NOMO-1 treated with dmso at 0.1 percent for 144 hours (cell line): ENCODE measurements at regions not wholly inside any gene's neighbourhood (a gene's known extent, or its start where the extent isn't known, plus 50 kb on each side); places are given as distances from the start of the nearest gene placed in this dataset.
"Not testable (repeated sequence)": the region's sequence is repeated elsewhere in the genome, so short reads cannot be mapped to it uniquely, and the experiment has no call there.

Source experiments
- DNase-seq: peaks from one replicate; lab custom pipeline; 2025; ENCODE audit not compliant: unreplicated experiment; lab: John Stamatoyannopoulos, UW

GRCh38 chr3:56957522-56957921 is 102.9 kb upstream of the SPATA12 start:
- DNase-seq: no peak

GRCh38 chr3:56956906-56957305 is 103.6 kb upstream of the SPATA12 start:
- DNase-seq: no peak

- no peak for DNase-seq
These were observed 104.9 kb upstream of the SPATA12 start for GRCh38 chr3:56955492-56956111.

GRCh38 chr3:56954125-56954524 is 106.3 kb upstream of the SPATA12 start:
- no peak for DNase-seq

- DNase-seq: no peak
These were observed 107.6 kb upstream of the SPATA12 start for GRCh38 chr3:56952846-56953245.

GRCh38 chr3:56952061-56952460 is 108.4 kb upstream of the SPATA12 start:
- no peak for DNase-seq

- no peak for DNase-seq
These were observed 109.1 kb upstream of the SPATA12 start for GRCh38 chr3:56951366-56951765.

GRCh38 chr3:56945378-56945777 is 115.1 kb upstream of the SPATA12 start:
- not testable (repeated sequence) for DNase-seq

- no peak for DNase-seq
These were observed 117.9 kb upstream of the SPATA12 start for GRCh38 chr3:56942523-56942922.

- no peak for DNase-seq
These were observed 119.5 kb upstream of the SPATA12 start for GRCh38 chr3:56940976-56941375.

- no peak for DNase-seq
These were observed 120.1 kb upstream of the SPATA12 start for GRCh38 chr3:56940321-56940720.

GRCh38 chr3:56939834-56940233 is 120.6 kb upstream of the SPATA12 start:
- no peak for DNase-seq

GRCh38 chr3:56938530-56938929 is 121.9 kb upstream of the SPATA12 start:
- DNase-seq: no peak

GRCh38 chr3:56937580-56937979 is 122.9 kb upstream of the SPATA12 start:
- DNase-seq: no peak

GRCh38 chr3:56935811-56936210 is 124.7 kb upstream of the SPATA12 start:
- no peak for DNase-seq

- not testable (repeated sequence) for DNase-seq
These were observed 126.0 kb upstream of the SPATA12 start for GRCh38 chr3:56934481-56934880.

- no peak for DNase-seq
These were observed 126.7 kb upstream of the SPATA12 start for GRCh38 chr3:56933803-56934202.

GRCh38 chr3:56932866-56933265 is 127.6 kb upstream of the SPATA12 start:
- DNase-seq: no peak

- no peak for DNase-seq
These were observed 128.6 kb upstream of the SPATA12 start for GRCh38 chr3:56931836-56932235.

- no peak for DNase-seq
These were observed 129.0 kb upstream of the ARHGEF3 start for GRCh38 chr3:56930706-56931105.

- DNase-seq: no peak
These were observed 128.3 kb upstream of the ARHGEF3 start for GRCh38 chr3:56929809-56930615.

GRCh38 chr3:56928379-56929068 is 126.8 kb upstream of the ARHGEF3 start:
- peak; percentile 34 for DNase-seq
